ENCODE measurements at regions not wholly inside any gene's neighbourhood (a gene's known extent, or its start where the extent isn't known, plus 50 kb on each side); places are given as distances from the start of the nearest gene placed in this dataset.
"Not testable (repeated sequence)": the region's sequence is repeated elsewhere in the genome, so short reads cannot be mapped to it uniquely, and the experiment has no call there.

- no peak for FAIRE-seq
These were observed 107.9 kb upstream of the FAM174B start for GRCh38 chr15:92763459-92763858.

- FAIRE-seq: not testable (repeated sequence)
These were observed 112.6 kb upstream of the FAM174B start for GRCh38 chr15:92768131-92768530.

DNA sequence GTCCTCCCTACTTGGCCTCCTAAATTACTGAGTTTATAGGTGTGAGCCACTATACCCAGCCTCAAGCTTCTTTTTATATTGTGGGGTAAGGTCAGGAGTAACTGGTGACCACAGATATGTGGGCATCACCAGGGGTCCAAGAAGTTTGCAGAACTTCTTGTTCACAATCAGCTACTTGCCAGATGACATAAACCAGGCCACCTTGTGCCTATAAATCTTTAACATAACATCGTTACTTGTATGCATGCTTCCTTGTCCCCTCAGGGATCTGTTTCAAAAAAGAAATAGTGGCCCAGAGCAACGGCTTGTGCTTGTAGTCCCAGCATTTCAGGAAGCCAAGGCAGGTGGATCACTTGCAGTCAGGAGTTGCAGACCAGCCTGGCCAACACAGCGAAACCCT lies 115.1 kb upstream of the FAM174B start:
- no peak for FAIRE-seq

- no peak for FAIRE-seq
These were observed 116.5 kb upstream of the FAM174B start for GRCh38 chr15:92772061-92772460.

DNA sequence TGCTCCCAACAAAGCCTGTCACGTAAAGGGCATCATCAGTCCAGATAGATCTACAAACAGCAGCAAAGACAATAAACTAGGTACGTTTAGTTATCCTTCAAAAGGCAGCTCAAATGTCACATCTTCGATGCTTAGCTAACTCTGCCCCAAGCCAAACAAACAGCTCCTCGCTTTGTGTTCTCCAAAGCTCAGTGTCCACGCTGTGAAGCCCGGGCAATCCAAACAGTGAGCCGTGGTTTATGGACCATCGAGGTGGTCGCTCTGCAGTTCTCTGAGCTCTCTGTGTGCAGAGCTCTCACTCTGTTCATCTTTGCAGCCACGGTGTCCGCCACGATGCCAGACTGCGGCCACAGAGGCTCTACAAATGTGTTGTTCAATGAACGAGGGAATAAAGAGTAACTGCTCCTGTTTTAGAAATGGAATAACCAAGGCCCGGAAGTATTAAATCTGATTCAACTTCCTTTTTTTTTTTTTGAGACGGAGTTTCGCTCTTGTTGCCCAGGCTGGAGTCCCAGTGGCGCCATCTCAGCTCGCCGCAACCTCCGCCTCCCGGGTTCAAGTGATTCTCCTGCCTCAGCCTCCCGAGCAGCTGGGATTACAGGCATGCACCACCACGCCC lies 117.2 kb upstream of the FAM174B start:
- no peak for FAIRE-seq

DNA sequence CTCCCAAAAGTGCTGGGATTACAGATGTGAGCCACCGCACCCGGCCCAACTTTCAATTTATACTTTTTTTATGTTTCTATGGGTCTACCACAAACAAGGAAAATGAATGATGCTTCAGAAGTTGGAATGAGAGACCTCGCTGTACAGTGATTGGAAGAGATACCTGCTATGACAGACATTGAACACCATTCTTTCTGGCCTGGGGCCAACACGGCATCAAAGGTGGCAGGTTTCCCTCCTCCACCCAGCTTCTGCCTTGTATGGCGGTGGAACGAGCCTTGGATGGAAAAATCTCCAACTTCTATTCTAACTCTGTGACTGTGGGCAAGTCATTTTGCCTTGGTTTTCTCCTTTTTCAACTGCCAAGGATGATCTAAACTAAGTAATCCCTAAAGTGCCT lies 117.8 kb upstream of the FAM174B start:
- FAIRE-seq: no peak

GRCh38 chr15:92779874-92780273 lies 120.2 kb upstream of the CHD2 start:
- FAIRE-seq: no peak

DNA sequence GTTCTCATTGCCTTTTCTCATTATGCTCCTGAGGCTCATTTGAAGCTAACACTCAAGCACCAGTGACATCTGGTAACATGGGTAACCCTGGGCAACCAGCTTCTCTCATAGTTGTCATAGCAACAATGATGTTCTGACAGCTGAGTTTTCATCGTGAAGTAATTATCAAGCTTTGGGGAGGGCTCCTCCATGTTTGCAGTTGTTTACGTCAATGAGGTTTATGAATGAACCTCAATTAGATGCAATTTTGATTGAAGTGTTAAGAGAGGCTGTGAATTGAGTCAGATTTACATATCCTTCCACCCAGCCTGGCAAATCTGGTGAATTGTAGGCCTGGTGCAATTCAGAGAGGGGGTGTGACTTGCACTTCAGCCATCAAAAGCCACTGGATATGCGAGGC lies 119.3 kb upstream of the CHD2 start:
- no peak for FAIRE-seq

DNA sequence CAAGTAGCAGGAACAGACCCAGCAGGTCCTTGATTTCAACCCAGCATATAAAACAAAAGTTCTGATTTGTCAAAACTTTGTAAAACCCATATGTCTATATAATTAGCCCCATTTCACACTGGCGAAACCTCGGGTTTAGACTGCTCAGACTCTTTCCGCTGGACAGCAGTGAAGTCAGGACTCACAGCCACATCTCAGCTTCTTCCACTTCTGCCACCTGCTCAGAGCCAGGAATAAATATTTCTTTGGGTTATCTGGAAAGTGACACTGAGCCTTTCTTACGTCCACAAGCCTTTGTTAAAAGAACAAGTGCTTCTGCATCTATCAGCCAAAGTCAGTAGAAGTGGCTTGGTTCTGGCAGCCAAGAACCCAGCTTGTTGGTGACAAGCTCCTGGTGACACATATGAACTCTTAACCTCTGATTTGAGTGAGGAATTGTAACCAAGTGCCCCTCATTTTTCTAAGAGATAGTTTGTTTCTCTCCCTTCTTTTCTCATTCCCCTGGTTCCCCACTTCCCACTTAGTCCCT lies 118.1 kb upstream of the CHD2 start:
- FAIRE-seq: no peak

GRCh38 chr15:92787116-92787515 lies 113.0 kb upstream of the CHD2 start:
- FAIRE-seq: no peak

- no peak for FAIRE-seq
These were observed 111.9 kb upstream of the CHD2 start for GRCh38 chr15:92788196-92788595.

DNA sequence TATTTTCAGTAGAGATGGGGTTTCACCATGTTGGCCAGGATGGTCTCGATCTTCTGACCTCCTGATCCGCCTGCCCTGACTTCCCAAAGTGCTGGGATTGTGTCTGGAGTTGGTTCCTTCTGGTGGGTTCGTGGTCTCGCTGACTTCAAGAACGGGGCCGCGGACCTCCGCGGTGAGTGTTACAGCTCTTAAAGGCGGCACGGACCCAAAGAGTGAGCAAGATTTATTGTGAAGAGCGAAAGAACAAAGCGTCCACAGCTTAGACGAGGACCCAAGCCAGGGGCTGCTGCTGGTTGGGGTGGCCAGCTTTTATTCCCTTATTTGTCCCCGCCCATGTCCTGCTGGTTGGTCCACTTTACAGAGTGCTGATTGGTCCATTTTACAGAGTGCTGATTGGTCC lies 111.3 kb upstream of the CHD2 start:
- not testable (repeated sequence) for FAIRE-seq

DNA sequence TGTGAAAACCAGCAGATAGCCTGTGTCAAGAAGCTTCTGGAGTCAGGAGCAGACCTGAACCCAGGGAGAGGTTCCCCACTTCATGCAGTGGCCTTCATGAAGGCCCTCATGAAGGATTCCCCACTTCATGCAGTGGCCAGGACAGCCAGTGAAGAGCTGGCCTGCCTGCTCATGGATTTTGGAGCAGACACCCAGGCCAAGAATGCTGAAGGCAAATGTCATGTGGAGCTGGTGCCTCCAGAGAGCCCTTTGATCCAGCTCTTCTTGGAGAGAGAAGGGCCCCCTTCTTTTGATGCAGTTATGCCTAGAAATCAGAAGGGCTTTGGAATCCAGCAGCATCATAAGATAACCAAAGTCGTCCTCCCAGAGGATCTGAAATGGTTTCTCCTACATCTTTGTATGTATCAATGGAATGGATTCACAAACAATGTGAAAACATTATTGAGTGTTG lies 103.9 kb upstream of the CHD2 start:
- no peak for FAIRE-seq

- FAIRE-seq: peak; percentile 95
These were observed 102.7 kb upstream of the CHD2 start for GRCh38 chr15:92797168-92798052.

DNA sequence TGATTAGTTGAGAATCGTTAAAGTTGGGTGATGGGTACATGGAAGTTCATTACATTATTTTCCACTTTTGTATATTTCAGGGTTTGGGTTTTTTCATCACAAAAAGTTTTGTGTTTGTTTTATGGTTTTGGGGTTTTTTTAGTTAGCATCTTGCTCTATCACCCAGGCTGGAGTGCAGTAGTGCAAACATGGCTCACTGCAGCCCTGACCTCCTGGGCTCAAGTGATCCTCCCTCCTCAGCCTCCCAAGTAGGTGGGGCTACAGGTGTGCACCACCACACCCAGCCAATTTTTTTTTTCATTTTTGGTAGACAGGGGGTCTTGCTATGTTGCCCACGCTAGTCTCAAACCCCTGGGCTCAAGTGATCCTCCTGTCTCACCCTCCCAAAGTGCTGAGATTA lies 100.1 kb upstream of the CHD2 start:
- no peak for FAIRE-seq

GRCh38 chr15:92800416-92801055 lies 99.6 kb upstream of the CHD2 start:
- not testable (repeated sequence) for FAIRE-seq

DNA sequence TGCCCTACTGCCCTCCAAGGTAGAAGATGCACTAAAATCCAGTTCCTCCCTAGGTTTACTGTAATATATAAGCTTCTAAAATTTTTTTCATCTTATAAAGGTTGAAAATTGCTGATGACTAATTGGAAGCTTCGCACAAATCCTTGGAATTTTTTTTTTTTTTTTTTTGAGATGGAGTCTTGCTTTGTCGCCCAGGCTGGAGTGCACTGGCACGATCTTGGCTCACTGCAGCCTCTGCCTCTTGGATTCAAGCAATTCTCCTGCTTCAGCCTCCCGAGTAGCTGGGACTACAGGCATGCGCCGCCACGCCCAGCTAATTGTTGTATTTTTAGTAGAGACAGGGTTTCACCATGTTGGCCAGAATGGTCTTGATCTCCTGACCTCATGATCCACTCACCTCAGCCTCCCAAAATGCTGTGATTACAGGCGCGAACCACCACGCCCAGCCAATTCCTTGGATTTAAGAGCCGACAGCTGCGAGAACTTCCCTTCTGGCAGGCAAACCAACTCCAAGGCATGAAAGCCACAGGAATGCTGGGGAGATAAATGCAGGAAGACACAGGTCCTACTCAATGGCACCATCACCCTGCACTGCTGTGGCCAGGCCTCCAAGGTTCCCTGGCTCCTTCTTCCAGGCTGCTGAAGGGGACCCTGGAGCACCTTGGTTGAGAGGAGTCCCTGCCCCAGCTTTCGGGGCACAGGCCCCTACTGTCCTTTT lies 98.9 kb upstream of the CHD2 start:
- not testable (repeated sequence) for FAIRE-seq

DNA sequence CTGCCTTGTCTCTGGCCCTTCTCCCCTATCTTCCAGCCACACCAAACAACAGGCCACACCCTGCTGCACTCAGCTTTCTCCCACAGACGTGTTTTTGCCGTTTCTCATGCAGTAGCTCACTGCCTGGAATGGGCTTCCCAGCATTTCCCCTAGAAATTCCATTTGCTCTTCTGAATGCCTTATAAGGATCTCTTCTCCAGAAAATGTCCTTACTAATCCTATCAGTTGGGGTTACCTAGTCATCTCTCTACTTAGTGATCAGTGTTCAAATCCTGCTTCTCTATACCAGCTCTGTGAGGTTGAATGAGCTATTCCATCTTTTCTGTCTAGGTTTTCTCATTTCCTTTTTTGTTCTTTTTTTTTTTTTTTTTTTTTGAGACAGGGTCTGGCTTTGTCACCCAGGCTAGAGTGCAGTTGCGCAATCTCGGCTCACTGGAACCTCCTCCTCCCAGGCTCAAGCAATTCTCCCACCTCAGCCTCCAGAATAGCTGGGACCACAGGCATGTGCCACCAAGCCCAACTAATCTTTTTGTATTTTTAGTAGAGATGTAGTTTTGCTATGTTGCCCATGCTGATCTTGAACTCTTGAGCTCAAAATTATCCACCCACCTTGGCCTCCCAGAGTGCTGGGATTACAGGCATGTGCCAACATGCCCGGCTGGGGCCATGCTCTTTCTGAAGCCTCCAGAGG lies 98.2 kb upstream of the CHD2 start:
- no peak for FAIRE-seq

DNA sequence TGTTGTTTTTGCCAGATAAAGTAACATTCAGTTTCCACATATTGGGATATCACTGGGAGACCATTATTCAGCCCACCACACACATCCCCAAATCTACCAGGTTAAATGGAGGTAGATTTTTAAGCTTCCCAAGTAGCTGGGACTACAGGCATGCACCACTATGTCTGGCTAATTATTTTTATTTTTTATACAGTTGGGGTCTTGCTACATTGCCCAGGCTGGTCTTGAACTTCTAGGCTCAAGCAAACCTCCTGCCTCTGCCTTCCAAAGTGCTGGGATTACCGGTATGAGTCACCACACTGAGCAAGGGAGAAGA lies 96.6 kb upstream of the CHD2 start:
- no peak for FAIRE-seq

- no peak for FAIRE-seq
These were observed 96.1 kb upstream of the CHD2 start for GRCh38 chr15:92803852-92804609.

- not testable (repeated sequence) for FAIRE-seq
These were observed 95.6 kb upstream of the CHD2 start for GRCh38 chr15:92804610-92804936.
